HG03095 (cell line): ENCODE measurements at regions not wholly inside any gene's neighbourhood (a gene's known extent, or its start where the extent isn't known, plus 50 kb on each side); places are given as distances from the start of the nearest gene placed in this dataset.

Experiments
- ATAC-seq: cut with Tn5 transposase; IDR thresholded peaks from one replicate; pipeline ENCODE4 v1.9.1; 2021; ENCODE audit warnings: moderate library complexity; ENCODE audit not compliant: unreplicated experiment

GRCh38 chr12:77504466-77504865, 326.2 kb upstream of the NAV3 start:
- ATAC-seq = no peak

GRCh38 chr12:77500089-77500488, 330.6 kb upstream of the NAV3 start:
- no peak for ATAC-seq

DNA sequence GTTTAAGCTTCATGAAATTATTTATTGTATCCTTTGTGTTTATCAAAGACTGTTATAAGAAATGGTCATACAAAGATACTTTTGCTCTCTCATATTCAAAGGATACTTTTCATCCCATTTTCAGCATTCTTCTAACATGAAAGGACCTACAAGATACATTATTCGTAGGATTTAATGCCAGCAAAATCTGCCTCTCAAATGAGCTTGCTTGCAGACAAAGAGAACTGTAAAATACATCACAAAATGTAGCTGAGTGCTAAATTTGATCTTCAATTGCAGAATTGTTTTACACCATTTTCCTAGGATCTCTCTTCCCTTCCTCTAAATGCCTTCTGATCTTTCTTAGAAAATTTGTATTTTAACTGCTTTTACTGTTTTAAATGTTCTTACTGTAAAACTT, 333.0 kb upstream of the NAV3 start:
- ATAC-seq = no peak

DNA sequence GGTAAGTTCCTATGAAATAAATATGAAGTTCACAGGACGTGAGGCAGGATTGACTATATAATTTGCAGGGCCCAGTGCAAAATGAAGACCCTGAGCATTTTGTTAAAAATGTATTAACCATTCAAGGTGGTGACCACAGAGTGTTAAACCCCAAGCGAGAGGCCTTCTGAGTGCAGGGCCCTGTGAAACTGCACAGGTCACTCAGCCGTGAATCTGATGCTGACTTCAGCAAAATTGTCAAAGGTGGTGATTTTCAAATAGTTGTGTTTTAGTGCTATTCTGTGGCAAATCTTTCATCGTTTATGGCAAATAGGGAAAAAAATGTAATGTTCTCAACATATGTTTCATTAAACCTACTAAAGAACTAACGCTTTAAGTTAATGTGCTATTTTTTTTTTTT, 334.0 kb upstream of the NAV3 start:
- ATAC-seq = no peak

DNA sequence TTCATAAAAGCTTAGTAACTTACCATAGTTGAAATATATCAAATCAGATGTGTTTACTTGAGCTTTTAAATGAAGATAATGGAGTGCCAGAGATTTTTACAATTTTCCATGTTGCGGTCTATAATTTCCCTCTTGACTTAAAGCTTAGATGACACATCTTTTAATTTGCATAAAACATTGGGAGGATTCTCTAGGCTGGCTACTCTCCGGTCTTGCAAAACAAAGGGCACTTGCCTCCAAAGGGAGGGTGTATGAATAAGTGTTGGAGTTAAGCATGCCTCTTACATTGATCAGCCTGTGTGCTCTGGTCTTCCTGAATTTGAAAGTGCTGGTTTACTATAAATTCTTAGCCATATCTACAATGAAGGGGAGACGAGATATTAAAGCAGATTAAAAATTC, 336.4 kb upstream of the NAV3 start:
- no peak for ATAC-seq

GRCh38 chr12:77493302-77494168, 337.2 kb upstream of the NAV3 start:
- no peak for ATAC-seq

GRCh38 chr12:77492536-77492935, 338.2 kb upstream of the NAV3 start:
- ATAC-seq = no peak

DNA sequence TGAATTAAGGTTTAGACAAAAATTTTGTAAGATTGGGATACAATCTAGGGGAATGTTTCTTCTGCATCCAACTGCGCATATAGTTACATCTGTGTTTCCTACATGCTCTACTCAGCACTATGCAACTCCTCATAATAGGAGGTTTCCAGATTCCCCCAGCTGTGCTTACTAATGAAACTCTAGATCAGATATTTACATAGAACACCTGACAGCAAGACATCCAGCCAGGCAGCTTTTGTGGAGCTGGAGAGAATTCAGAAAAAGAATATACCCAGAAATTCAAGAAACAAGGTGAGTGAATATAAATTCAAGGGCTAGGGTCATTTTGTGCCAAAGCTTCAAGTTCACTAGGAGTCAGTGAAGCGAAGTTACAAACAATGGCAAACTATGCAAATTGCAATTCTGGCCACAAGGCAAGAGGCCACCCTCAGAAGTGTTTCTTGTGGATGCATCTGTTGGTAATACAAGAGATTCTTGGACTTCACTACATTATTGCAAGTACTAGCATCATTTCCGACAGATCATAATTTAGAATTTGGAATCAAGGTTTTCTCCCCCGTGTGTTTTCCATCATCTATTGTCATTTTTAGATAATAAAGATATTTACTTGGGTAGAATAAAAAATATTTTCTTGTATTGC, 341.2 kb upstream of the NAV3 start:
- no peak for ATAC-seq

DNA sequence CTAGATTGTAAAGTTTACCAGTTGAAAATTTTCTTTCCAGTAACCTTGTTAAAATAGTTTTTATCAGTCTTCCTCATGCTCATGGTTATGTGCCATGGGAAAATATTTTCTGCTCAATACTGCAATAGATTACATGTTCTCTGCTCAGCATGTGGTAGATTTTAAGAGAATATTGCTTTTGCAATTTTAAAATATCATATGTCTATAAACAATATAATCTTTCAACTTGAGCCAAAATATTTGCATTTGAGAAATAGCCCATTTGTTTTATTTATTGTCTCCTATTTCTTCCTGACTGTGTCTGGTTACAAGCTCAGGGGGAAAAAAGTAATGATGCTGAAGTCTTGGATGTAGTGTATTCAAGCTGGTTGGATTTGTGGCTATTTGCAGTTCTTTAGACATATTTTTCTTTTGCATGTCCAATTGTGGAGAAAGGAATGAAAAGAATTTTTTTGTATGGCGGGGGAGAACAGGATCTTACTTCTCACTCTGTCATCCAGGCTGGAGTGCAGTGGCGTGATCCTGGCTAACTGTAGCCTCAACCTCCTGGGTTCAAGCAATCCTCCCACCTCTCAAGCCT, 342.6 kb upstream of the NAV3 start:
- no peak for ATAC-seq

DNA sequence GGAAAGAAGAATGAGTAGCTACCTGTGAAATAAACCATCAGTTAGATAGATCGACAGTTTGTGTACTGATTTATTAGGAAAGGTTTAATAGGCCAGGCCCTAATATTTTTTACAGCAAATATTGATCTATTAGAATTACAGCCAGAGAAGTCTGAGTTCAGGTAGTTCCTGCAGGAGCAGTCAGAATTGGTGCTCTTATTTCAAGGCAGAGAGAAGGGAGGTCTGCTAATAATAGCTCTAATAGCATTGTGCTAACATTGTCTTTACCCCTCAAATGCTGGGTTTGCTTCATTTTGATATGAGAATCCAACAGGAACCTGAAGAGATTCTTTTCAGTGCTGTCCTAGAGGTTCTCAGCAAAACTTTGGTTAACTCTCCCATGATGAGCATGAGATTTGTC, 343.8 kb upstream of the NAV3 start:
- ATAC-seq = no peak

DNA sequence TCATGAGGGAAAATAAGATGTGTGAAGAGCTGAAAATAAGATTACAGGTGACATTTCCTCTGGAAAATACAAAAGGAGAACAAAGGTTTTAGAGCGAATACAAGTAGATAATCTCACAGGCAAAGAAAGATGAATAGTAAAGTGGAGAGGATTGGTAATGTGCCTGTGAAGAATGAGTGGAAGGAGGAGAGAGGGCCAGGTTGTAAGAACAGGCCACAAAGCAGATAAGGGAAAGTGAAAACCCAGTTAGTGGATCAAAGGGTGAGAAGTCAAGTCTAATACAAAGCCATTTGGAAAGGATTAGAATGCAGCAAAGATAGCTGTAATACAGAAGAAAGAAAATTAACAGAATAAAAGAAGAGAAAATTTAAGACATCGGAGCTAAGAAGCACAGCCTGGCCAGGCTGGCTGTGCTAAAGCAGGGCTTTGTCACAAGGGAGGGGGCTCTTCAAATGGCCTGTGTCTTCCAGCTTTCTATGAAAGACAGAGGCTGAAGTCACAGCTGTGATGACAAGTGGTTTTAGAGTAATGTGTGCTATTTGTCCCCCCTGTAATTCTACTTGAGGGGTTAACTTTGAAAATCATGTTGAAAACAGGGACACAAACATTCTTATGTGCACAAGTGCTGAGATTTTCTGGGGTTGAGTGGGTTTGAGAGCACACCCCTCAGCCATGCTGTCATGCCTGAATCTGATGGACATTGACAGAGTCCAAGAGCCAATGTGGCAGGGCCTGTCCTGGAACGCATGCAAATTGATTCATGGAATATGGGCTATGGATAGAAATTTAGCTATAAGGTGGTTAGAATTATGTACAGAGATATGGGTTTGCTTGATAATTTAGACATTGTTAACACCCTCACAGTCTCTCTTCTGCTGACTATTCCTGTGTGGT, 344.5 kb upstream of the NAV3 start:
- ATAC-seq = no peak

GRCh38 chr12:77481687-77482086, 349.0 kb upstream of the NAV3 start:
- ATAC-seq = no peak

GRCh38 chr12:77477907-77478533, 352.7 kb upstream of the NAV3 start:
- ATAC-seq = no peak

- no peak for ATAC-seq
Observed at GRCh38 chr12:77471801-77472200, 358.9 kb upstream of the NAV3 start.

DNA sequence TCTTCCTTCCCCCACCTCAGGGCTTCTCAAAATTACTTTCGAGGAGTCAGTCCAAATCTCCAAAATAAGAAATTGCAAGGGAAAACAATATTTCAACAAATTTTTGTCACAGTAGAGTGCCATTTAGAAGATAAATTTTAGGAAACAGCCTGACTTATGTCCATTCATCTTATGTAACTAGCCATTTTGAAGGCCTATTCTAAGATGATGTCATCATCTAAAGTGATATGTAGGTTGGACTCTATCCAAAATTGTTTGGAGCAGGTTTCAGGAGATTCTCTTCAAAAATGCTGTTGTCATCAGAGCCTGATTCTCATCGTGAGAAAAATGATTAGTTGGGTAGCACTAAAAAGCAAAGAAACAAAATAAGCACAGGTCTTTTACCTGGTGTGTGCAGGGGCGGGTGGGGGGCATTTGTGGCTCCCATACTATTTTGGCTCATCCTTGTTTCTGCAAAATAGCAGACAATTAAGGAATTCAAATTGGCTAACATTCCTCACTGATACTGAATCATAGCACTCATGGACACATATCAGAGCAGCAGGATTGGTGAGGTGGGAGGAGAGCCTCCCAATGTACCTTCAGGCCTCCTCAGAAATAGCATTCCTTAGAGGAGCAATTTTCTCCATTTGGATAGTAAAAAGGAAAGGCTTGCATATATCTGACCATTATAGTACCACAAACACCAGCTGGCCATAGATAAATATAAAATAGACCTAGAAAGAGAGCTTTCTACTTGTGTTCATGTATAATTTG, 360.9 kb upstream of the NAV3 start:
- ATAC-seq = no peak

GRCh38 chr12:77442633-77443032, 377.3 kb upstream of the E2F7 start:
- no peak for ATAC-seq

- no peak for ATAC-seq
Observed at GRCh38 chr12:77439749-77440148, 374.4 kb upstream of the E2F7 start.

GRCh38 chr12:77438644-77439043, 373.3 kb upstream of the E2F7 start:
- no peak for ATAC-seq

DNA sequence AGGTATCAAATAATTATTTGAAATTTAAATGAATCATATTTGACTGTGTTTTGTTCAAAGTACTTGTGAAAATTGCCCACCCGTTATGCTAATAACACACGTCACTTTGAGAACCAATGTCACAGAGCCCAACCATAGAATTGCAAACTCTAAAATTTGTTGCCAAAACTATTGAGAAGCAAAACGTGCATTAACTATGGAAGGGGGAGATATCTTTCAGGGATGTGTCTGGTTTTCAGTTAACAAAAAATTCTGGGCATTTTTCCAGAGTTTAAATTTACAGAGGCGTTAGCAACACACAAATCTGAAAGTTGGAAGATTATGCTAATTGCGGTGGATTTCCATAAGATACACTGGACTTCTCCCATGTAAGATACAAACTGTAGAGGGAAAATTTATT, 371.8 kb upstream of the E2F7 start:
- no peak for ATAC-seq
